ENCODE measurements at regions not wholly inside any gene's neighbourhood (a gene's known extent, or its start where the extent isn't known, plus 50 kb on each side); places are given as distances from the start of the nearest gene placed in this dataset.

DNA sequence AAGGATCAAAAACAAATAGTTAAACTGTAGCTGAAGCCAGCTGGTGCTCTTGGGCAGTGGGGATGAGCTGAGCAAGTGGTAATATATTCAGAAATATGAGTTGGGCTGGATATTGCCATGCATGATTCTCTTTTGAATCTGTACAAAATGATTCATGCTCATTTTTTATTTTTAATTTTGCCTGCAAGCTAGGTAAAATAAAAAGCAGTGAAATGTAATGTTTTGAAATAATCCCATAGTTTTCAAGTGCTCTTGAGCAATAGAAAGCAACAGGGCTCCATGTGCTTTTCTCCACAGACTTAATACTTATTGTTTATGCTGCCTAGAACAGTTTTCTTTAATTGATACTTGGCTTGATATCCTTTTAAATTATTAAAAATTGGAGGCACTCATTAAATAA lies 489.3 kb downstream of the TLE4 start:
- ATAC-seq (no peak), DNase-seq (no peak)

GRCh38 chr9:80059979-80060378 lies 488.2 kb downstream of the TLE4 start:
- DNase-seq (no peak), ATAC-seq (no peak)

DNA sequence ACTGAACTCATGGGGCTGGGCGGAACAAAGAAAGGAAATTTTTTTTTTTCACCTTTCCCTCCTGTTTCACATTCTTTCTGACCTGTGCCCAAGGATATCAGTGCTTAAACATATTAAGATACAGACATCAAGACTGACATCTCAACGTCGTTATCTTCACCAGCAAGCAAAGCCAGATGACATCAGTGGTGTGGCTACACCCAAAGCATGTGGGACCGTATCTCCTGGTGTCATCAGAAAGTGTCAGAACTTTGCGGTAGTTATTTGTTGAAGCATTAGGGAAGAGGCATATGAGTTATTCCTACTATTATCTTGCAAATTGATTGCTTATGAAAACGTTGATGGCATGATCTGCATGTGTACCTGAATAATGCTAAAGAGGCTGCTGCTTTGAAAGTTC lies 487.4 kb downstream of the TLE4 start:
- no peak for ATAC-seq
- DNase-seq, result no peak

DNA sequence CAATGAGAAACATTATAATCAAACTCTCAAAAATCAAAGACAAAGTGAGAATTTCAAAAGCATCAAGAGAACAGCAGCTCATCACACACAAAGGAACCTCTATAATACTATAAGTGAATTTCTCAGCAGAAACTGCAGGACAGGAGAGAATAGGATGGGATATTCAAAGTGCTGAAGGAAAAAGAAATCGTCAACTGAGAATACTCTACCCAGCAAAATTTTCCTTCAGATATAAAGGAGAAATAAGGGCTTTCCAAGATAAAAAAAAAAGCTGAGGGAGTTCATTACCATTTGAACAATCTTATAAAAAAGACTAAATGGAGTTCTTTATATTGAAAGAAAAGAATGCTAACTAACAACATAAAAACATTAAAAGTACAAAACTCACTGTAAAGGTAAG lies 481.1 kb downstream of the TLE4 start:
- DNase-seq, result no peak
- no peak for ATAC-seq

GRCh38 chr9:80049096-80049782 lies 477.5 kb downstream of the TLE4 start:
- no peak for ATAC-seq
- DNase-seq, result no peak

GRCh38 chr9:80046481-80046880 lies 474.7 kb downstream of the TLE4 start:
- no peak for DNase-seq
- no peak for ATAC-seq

DNA sequence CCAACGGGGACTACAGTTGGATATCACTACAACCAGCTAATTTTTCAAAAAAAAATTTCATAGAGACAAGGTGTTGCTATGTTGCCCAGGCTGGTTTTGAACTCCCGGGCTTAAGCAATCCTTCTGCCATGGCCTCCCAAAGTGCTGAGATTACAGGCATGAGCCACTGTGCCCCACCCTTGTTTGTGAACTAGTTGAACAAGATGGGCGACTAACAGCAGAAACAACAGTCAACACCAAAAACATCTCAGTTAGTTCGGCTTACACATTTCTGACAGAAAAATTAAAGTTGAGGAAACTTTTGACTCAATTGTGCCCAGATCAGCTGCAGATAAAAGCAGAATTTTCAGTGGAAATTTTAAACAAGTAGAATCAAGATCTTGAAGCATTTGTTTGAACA lies 470.1 kb downstream of the TLE4 start:
- DNase-seq (no peak), ATAC-seq (no peak)

- DNase-seq, result no peak
- ATAC-seq, result no peak
These were observed 468.7 kb downstream of the TLE4 start for GRCh38 chr9:80040457-80040856.

DNA sequence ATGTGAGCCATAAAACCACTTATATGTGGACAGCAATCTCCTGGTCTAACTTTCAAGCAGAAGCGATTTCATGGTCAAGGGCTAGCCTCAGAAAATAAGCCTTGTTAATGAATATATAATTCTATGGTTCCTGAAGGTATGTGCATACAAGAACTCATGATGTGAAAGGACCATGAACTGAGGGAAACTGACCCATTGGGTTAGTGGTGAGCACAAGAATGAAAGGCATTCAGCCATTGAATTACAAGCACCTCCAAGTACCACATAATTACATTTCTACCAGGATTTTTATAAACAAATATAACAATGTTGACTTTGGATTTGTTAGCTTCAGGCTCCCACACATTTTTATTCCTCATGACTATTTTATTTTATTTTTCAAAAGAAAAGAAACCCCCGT lies 459.0 kb downstream of the TLE4 start:
- DNase-seq, result no peak
- no peak for ATAC-seq

GRCh38 chr9:80028501-80028900 lies 456.7 kb downstream of the TLE4 start:
- no peak for DNase-seq
- ATAC-seq, result no peak

DNA sequence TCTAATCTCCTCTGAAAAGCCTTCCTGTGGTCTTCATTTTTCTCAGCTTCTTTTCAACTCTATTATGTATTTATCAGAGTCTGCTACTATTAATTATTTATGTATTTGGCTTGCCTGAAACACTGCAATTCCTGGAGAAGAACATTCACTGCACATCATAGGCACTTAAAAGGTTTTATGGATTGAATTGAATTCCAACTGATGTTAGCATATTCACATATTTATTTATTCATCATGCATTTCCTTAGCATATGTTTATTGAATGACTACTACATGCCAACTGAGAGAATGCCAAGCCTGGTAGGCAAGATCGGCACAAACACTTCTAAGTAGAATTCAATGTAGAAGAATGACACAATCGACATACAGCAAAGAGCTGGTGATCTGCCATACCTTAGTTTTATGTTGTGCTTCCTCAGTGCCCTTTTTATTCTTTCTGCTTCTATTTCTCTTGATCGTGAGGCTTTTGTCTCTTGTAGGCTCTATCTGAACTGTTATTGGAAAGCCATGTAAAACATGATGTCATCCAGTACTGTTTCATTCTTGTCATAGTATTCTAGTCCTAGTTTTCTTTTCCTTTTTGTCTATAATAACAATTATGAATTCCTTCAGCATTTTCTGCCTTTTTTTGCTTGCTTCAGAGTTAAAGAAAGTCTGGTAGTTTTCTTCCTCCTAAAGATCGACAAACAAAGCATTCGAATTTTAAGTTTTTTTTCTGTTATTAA lies 454.2 kb downstream of the TLE4 start:
- ATAC-seq (no peak), DNase-seq (no peak)

GRCh38 chr9:80025131-80025530 lies 453.4 kb downstream of the TLE4 start:
- DNase-seq (no peak), ATAC-seq (no peak)

GRCh38 chr9:80020530-80020929 lies 448.8 kb downstream of the TLE4 start:
- ATAC-seq, result peak; percentile 43
- DNase-seq, result no peak

- DNase-seq (no peak), ATAC-seq (no peak)
These were observed 448.3 kb downstream of the TLE4 start for GRCh38 chr9:80020056-80020455.

- DNase-seq, result no peak
- no peak for ATAC-seq
These were observed 442.1 kb downstream of the TLE4 start for GRCh38 chr9:80013891-80014290.

DNA sequence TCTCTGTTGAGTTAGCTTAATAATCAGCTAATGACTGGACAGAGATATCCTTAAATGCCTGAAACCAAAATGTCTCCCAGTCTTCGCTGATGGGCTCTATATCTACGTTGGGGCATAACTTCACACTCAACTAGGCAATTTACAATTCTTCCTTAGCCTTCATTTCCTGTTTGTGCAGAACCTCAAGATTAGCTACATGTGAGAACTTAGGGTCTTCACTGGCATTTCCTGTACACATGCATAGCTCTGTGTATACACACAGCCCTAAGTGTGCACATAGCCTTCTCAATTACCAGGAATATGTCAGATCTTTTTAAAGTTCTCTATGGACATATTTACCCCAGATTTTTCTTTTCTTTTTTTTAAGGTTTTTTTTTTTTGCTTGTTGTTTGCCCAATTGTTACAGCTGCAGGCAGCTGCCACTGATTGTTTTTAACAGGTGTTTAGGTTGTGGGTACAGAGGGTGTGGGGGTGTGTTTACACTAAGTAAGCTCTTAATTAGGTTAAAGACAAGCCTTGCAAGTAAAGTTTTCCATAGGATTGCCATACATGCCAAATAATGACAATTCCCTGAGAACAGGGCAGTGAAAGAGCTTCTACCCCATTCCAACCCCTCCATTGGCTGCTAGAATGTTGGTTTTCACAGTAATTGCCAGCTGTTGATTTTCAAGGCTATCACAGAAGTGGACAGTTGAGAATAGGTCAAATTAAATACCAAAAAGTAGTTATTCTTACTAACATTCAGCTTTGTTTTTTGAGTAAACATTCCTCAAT lies 441.0 kb downstream of the TLE4 start:
- ATAC-seq (no peak), DNase-seq (no peak)

- no peak for DNase-seq
- ATAC-seq, result no peak
These were observed 437.4 kb downstream of the TLE4 start for GRCh38 chr9:80009204-80009603.

DNA sequence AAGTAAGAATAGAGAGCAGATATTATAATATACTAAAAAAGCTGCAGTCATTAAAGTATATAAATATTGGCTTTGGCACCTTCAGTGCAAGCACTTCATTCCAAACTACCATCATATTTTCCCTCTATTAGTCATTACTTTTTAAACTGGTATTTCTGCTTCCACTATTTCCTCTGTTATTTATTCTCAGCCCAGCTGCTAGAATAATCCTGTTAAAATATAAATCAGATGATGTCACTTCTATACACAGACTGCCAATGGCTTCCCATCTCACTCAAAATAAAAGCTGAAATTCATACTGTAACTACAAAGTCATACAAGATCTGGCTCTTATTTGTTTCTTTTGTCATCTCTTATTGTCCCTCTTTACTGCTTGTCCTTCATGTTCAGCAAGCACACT lies 432.9 kb downstream of the TLE4 start:
- DNase-seq (no peak), ATAC-seq (no peak)

DNA sequence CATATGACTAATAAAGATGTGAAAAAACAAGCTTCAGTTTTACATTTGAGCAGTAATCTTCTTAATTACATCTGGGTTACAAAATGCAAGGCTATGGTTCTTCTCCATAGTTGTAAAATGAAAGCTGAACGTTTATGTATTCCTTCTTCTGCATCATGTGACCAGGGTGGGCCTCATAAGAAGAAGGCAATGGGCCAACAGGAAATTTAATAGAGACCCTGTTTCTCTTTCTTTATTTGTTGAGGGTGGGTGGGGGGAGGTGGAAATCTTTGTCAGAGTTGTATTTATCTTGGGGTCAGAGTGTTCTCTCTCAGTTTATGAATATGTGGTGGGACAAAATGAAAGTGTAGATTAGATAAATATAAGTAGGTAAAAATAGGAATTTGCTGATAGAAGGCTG lies 418.8 kb downstream of the TLE4 start:
- ATAC-seq (no peak), DNase-seq (no peak)

DNA sequence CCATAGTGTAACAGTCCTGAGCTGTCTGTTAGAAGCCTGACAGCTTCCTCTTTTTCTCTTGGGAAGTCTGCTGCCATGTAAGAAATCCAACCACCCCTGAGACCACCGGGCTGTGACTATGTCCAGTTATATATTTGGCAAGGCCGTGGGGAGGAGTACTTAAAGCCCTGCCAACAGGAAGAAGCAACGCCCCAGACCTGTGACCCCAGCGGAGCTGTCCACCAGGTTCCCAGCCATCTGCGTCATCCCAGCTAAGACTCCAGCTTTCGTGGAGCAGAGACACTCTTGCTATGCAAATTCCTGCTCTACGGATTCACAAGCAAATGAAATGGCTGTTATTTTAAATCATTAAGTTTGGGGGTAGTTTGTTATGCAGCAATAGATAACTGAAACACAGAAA lies 417.3 kb downstream of the TLE4 start:
- DNase-seq, result no peak
- ATAC-seq, result no peak

- ATAC-seq (no peak), DNase-seq (no peak)
These were observed 416.4 kb downstream of the TLE4 start for GRCh38 chr9:79988126-79988525.

DNA sequence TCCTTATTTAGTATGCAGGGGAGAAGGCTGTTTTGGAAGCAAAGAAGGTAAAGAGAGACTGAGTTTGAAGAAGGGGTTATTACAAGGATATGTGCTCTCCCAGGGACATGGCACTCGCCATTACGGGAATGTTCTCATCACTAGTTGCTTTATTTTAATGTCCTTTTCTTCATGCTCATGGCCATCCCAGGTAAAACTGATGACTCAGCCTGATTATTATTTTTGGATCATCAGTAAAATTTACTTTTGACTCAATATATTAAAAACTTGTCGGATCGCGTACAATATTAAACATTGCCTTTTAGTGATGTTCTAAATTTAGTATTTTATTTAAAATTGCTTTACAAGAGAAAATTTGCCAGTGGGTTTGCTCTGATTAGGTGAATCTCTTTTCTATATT lies 414.7 kb downstream of the TLE4 start:
- ATAC-seq (no peak), DNase-seq (no peak)

DNA sequence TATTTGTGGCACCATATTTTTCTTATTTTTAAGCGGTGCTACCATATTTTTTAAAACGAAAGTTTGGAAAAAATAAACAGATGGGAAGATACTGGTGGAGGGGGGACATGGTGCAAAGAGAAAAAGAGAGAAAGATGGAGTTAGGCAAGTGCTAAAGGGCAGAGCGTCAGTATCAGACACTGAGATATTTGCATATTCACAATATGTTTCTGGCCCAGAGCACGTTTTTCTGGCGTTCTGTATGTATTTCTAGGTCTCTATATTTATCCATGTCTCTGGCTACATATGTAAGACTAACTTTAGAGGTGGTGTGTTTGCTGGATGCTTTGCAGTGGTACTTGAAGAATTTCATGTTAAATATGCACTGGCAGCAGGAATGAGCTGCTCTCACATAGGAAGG lies 414.0 kb downstream of the TLE4 start:
- ATAC-seq, result no peak
- DNase-seq, result no peak

Data from stimulated activated naive CD8-positive, alpha-beta T cell treated with anti-CD3 and anti-CD28 coated beads, Interleukin-15, Interleukin-2, amounts not matched to agents 100 U/mL and 50 U/mL, for 24 hours (primary cell).